ENCODE measurements at regions not wholly inside any gene's neighbourhood (a gene's known extent, or its start where the extent isn't known, plus 50 kb on each side); places are given as distances from the start of the nearest gene placed in this dataset.

- Histone ChIP-seq H3K36me3 (no peaks in the 10 kb centered on the region), H3K4me3 (no peak overlapping the region), H3K4me1 (no peaks in the 10 kb centered on the region), H3K27ac (no peak overlapping the region), H3K27me3 (no peaks in the 10 kb centered on the region), H3K9me3 (no peaks in the 10 kb centered on the region)
- no peak for DNase-seq
- intact Hi-C loops (cut with DNase I) = no loop called here
- no peak for TF ChIP-seq POLR2A (IDR thresholded peaks at IDR 0.05)
- TF ChIP-seq CTCF (IDR thresholded peaks at IDR 0.05) = no peak
These were observed 67.1 kb upstream of the SNX2 start for GRCh38 chr5:122707796-122708195.

- Histone ChIP-seq H3K36me3 (no peaks in the 10 kb centered on the region), H3K4me3 (no peak overlapping the region), H3K27ac (no peak overlapping the region), H3K27me3 (no peaks in the 10 kb centered on the region), H3K9me3 (no peaks in the 10 kb centered on the region), H3K4me1 (no peaks in the 10 kb centered on the region)
- 60 to 62% methylated on average over 3 of the region's 3 CpGs for WGBS, 2 donors
- TF ChIP-seq CTCF (IDR thresholded peaks at IDR 0.05) = no peak
- no peak for TF ChIP-seq POLR2A (IDR thresholded peaks at IDR 0.05)
- intact Hi-C loops (cut with DNase I) = no loop called here
- no peak for DNase-seq
These were observed 61.8 kb upstream of the SNX2 start for GRCh38 chr5:122713041-122713440.

GRCh38 chr5:122715095-122715494 is 59.8 kb upstream of the SNX2 start:
- H3K4me1 ChIP-seq = no peaks in the 10 kb centered on the region
- no peaks in the 10 kb centered on the region for H3K9me3 ChIP-seq
- no peak for DNase-seq
- 29 to 64% methylated on average over 1 of the region's 1 CpG for WGBS, 2 donors
- H3K27me3 ChIP-seq = no peaks in the 10 kb centered on the region
- intact Hi-C loops (cut with DNase I) = no loop called here
- TF ChIP-seq CTCF (IDR thresholded peaks at IDR 0.05) (no peak), POLR2A (IDR thresholded peaks at IDR 0.05) (no peak)
- no peak overlapping the region for H3K4me3 ChIP-seq
- H3K36me3 ChIP-seq = no peaks in the 10 kb centered on the region
- no peak overlapping the region for H3K27ac ChIP-seq

- Histone ChIP-seq H3K4me1 (peaks cover 0 to 7% (median 0%) of the 10 kb centered on the region in 3 donors), H3K27me3 (no peaks in the 10 kb centered on the region), H3K36me3 (no peaks in the 10 kb centered on the region), H3K9me3 (no peaks in the 10 kb centered on the region), H3K27ac (no peak overlapping the region), H3K4me3 (no peak overlapping the region)
- DNase-seq = no peak
- intact Hi-C loops (cut with DNase I) = no loop called here
- TF ChIP-seq CTCF (IDR thresholded peaks at IDR 0.05) (no peak), POLR2A (IDR thresholded peaks at IDR 0.05) (no peak)
These were observed 56.3 kb upstream of the SNX2 start for GRCh38 chr5:122718611-122719010.

- TF ChIP-seq CTCF (IDR thresholded peaks at IDR 0.05) (no peak), POLR2A (IDR thresholded peaks at IDR 0.05) (no peak)
- Histone ChIP-seq H3K4me1 (peaks cover 0 to 14% (median 0%) of the 10 kb centered on the region in 3 donors), H3K36me3 (no peaks in the 10 kb centered on the region), H3K4me3 (no peak overlapping the region), H3K27ac (no peak overlapping the region), H3K27me3 (no peaks in the 10 kb centered on the region), H3K9me3 (no peaks in the 10 kb centered on the region)
- DNase-seq = no peak
- intact Hi-C loops (cut with DNase I) = no loop called here
- WGBS, 2 donors = 93 to 95% methylated on average over 3 of the region's 3 CpGs
These were observed 54.7 kb upstream of the SNX2 start for GRCh38 chr5:122719991-122720746.
